ENCODE measurements at regions not wholly inside any gene's neighbourhood (a gene's known extent, or its start where the extent isn't known, plus 50 kb on each side); places are given as distances from the start of the nearest gene placed in this dataset.

DNA sequence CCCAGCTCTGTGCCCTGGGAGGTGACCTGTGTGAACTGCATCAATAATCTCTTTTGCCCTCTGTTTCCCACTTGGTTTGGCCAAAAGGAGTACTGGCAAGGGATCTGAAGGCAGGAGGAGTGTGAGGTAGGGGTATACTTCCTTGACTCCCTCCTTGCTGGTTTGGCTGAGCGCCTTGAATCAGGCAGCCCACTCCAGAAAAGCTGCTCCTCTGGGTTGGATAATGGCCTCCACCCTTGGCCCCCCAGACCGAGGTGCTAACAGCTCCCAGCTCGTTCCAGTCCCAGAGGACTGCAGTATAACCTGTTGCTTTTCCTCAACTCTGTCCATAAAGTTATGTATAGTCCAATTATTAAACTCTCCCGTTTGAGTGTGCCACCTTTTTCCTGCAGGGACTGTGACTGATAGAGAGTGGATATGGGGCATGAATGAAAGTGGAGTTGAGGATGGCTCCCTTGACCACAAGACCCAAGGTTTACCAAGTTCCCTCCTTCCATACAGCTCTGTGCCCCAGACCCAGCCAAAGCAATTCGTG is 88.2 kb upstream of the HAND1 start:
- Histone ChIP-seq H4K20me1 (ENCODE audit: insufficient read depth, low read length) (no peaks in the 10 kb centered on the region), H3K9me2 (replicated peaks; ENCODE audit: insufficient read depth, low read length) (no peaks in the 10 kb centered on the region), H3F3A (ENCODE audit: insufficient read depth, low read length) (no peaks in the 10 kb centered on the region), H3K4me1 (ENCODE audit: low read length) (no peaks in the 10 kb centered on the region), H3K9me3 (replicated peaks; ENCODE audit: insufficient read depth, low read length) (no peaks in the 10 kb centered on the region), H3K27ac (ENCODE audit: low read length) (no peak overlapping the region), H3K27me3 (replicated peaks; ENCODE audit: insufficient read depth, low read length) (no peaks in the 10 kb centered on the region), H3K79me2 (ENCODE audit: low read length) (no peaks in the 10 kb centered on the region), H3K36me3 (replicated peaks; ENCODE audit: insufficient read depth, low read length) (no peaks in the 10 kb centered on the region), H2AFZ (ENCODE audit: low read length) (no peak overlapping the region), H3K4me2 (ENCODE audit: low read depth, low read length) (no peak overlapping the region), H3K4me3 (ENCODE audit: low read length) (no peak overlapping the region), H3K9ac (ENCODE audit: low read length) (no peak overlapping the region)
- TF ChIP-seq EZH2 (optimal IDR thresholded peaks at IDR 0.05; ENCODE audit: low read depth, low read length) (no peak), EZH2phosphoT487 (IDR thresholded peaks at IDR 0.05; ENCODE audit: low read length) (no peak)
- TF ChIP-seq, protein P1, sequence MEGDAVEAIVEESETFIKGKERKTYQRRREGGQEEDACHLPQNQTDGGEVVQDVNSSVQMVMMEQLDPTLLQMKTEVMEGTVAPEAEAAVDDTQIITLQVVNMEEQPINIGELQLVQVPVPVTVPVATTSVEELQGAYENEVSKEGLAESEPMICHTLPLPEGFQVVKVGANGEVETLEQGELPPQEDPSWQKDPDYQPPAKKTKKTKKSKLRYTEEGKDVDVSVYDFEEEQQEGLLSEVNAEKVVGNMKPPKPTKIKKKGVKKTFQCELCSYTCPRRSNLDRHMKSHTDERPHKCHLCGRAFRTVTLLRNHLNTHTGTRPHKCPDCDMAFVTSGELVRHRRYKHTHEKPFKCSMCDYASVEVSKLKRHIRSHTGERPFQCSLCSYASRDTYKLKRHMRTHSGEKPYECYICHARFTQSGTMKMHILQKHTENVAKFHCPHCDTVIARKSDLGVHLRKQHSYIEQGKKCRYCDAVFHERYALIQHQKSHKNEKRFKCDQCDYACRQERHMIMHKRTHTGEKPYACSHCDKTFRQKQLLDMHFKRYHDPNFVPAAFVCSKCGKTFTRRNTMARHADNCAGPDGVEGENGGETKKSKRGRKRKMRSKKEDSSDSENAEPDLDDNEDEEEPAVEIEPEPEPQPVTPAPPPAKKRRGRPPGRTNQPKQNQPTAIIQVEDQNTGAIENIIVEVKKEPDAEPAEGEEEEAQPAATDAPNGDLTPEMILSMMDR (IDR thresholded peaks at IDR 0.05; ENCODE audit: low read length), result no peak
- no peak for DNase-seq

GRCh38 chr5:154565123-154565522 is 87.1 kb upstream of the HAND1 start:
- Histone ChIP-seq H3K4me1 (ENCODE audit: low read length) (no peaks in the 10 kb centered on the region), H3K4me2 (ENCODE audit: low read depth, low read length) (no peak overlapping the region), H3K79me2 (ENCODE audit: low read length) (no peaks in the 10 kb centered on the region)

GRCh38 chr5:154562244-154562880 is 84.3 kb upstream of the HAND1 start:
- no peaks in the 10 kb centered on the region for H3K9me3 ChIP-seq (replicated peaks; ENCODE audit: insufficient read depth, low read length)
- H3K27ac ChIP-seq (ENCODE audit: low read length), result no peak overlapping the region
- no peaks in the 10 kb centered on the region for H4K20me1 ChIP-seq (ENCODE audit: insufficient read depth, low read length)
- H3K9ac ChIP-seq (ENCODE audit: low read length), result no peak overlapping the region
- TF ChIP-seq, protein P1 (IDR thresholded peaks at IDR 0.05; ENCODE audit: low read length), result no peak
- no peak overlapping the region for H3K4me2 ChIP-seq (ENCODE audit: low read depth, low read length)
- no peak for DNase-seq
- no peaks in the 10 kb centered on the region for H3K79me2 ChIP-seq (ENCODE audit: low read length)
- H3K36me3 ChIP-seq (replicated peaks; ENCODE audit: insufficient read depth, low read length), result no peaks in the 10 kb centered on the region
- no peaks in the 10 kb centered on the region for H3K27me3 ChIP-seq (replicated peaks; ENCODE audit: insufficient read depth, low read length)
- H3F3A ChIP-seq (ENCODE audit: insufficient read depth, low read length), result no peaks in the 10 kb centered on the region
- no peaks in the 10 kb centered on the region for H3K9me2 ChIP-seq (replicated peaks; ENCODE audit: insufficient read depth, low read length)
- H2AFZ ChIP-seq (ENCODE audit: low read length), result no peak overlapping the region
- H3K4me3 ChIP-seq (ENCODE audit: low read length), result no peak overlapping the region
- H3K4me1 ChIP-seq (ENCODE audit: low read length), result no peaks in the 10 kb centered on the region

More at GRCh38 chr5:154565123-154565522, 87.1 kb upstream of the HAND1 start:
- Histone ChIP-seq H3K4me3 (ENCODE audit: low read length) (no peak overlapping the region), H3F3A (ENCODE audit: insufficient read depth, low read length) (no peaks in the 10 kb centered on the region), H3K9me3 (replicated peaks; ENCODE audit: insufficient read depth, low read length) (no peaks in the 10 kb centered on the region), H4K20me1 (ENCODE audit: insufficient read depth, low read length) (no peaks in the 10 kb centered on the region), H3K27me3 (replicated peaks; ENCODE audit: insufficient read depth, low read length) (no peaks in the 10 kb centered on the region), H3K9ac (ENCODE audit: low read length) (no peak overlapping the region), H2AFZ (ENCODE audit: low read length) (no peak overlapping the region), H3K36me3 (replicated peaks; ENCODE audit: insufficient read depth, low read length) (no peaks in the 10 kb centered on the region), H3K9me2 (replicated peaks; ENCODE audit: insufficient read depth, low read length) (no peaks in the 10 kb centered on the region), H3K27ac (ENCODE audit: low read length) (no peak overlapping the region)
- TF ChIP-seq EZH2phosphoT487 (IDR thresholded peaks at IDR 0.05; ENCODE audit: low read length), result no peak
- no peak for TF ChIP-seq EZH2 (optimal IDR thresholded peaks at IDR 0.05; ENCODE audit: low read depth, low read length)
- TF ChIP-seq, protein P1 (IDR thresholded peaks at IDR 0.05; ENCODE audit: low read length), result no peak
- DNase-seq, result no peak

Measured in MM.1S (cell line).